Endothelial cell of umbilical vein (primary cell): ENCODE measurements at regions not wholly inside any gene's neighbourhood (a gene's known extent, or its start where the extent isn't known, plus 50 kb on each side); places are given as distances from the start of the nearest gene placed in this dataset.

Experiments
- EZH2 ChIP-seq: IDR thresholded peaks from 2 replicates; pipeline ENCODE4 v1.6.1; 2012; ENCODE audit warnings: borderline replicate concordance, low read depth, mild to moderate bottlenecking, moderate library complexity, low read length, inconsistent platforms; ENCODE audit not compliant: severe bottlenecking
- FOS ChIP-seq: IDR thresholded peaks from 2 replicates; pipeline ENCODE4 v1.6.1; 2011; ENCODE audit warnings: mild to moderate bottlenecking, low read length, moderate library complexity, borderline replicate concordance; ENCODE audit not compliant: insufficient read depth
- GATA2 ChIP-seq: IDR thresholded peaks from 2 replicates; pipeline ENCODE4 v1.7.0; 2011; ENCODE audit warnings: low read depth, mild to moderate bottlenecking, moderate library complexity, mixed read lengths, low read length; ENCODE audit not compliant: insufficient read length, insufficient read depth
- JUN ChIP-seq: IDR thresholded peaks from 2 replicates; pipeline ENCODE4 v1.6.1; 2011; ENCODE audit warnings: borderline replicate concordance, low read depth; ENCODE audit not compliant: insufficient read length, insufficient read depth
- MAX ChIP-seq: IDR thresholded peaks from 2 replicates; pipeline ENCODE4 v1.6.1; 2011; ENCODE audit not compliant: insufficient read depth, insufficient read length
- MYC ChIP-seq: IDR thresholded peaks from one replicate; pipeline ENCODE4 v1.6.1; 2011; ENCODE audit warnings: mild to moderate bottlenecking, low read depth, low read length
- POLR2A ChIP-seq: IDR thresholded peaks from 2 replicates; pipeline ENCODE4 v1.6.1; 2012; ENCODE audit warnings: low read depth, mild to moderate bottlenecking, control low read depth, low read length
- POLR2AphosphoS5 ChIP-seq: IDR thresholded peaks from 2 replicates; pipeline ENCODE4 v1.6.1; 2012; ENCODE audit warnings: low read depth, mild to moderate bottlenecking, control low read depth, low read length, moderate library complexity; ENCODE audit not compliant: insufficient read depth
- TF ChIP-seq, protein P1 (sequence below), 2 donors: IDR thresholded peaks; 1 replicate in 1 of 2; 2 replicates in 1 of 2; pipeline ENCODE4 v1.5.1; 2011; ENCODE audit warnings: low read length in 2 of 2, mild to moderate bottlenecking in 2 of 2, moderate library complexity in 2 of 2, control low read depth in 1 of 2, inconsistent platforms in 1 of 2, low read depth in 1 of 2; ENCODE audit not compliant: insufficient read depth in 1 of 2; ENCODE audit errors: extremely low read depth in 1 of 2

GRCh38 chr5:57878301-57878722 is 395.7 kb upstream of the ACTBL2 start:
- TF ChIP-seq, protein P1, sequence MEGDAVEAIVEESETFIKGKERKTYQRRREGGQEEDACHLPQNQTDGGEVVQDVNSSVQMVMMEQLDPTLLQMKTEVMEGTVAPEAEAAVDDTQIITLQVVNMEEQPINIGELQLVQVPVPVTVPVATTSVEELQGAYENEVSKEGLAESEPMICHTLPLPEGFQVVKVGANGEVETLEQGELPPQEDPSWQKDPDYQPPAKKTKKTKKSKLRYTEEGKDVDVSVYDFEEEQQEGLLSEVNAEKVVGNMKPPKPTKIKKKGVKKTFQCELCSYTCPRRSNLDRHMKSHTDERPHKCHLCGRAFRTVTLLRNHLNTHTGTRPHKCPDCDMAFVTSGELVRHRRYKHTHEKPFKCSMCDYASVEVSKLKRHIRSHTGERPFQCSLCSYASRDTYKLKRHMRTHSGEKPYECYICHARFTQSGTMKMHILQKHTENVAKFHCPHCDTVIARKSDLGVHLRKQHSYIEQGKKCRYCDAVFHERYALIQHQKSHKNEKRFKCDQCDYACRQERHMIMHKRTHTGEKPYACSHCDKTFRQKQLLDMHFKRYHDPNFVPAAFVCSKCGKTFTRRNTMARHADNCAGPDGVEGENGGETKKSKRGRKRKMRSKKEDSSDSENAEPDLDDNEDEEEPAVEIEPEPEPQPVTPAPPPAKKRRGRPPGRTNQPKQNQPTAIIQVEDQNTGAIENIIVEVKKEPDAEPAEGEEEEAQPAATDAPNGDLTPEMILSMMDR (IDR thresholded peaks at IDR 0.05; ENCODE audit: extremely low read depth in 1 of 2, insufficient read depth in 1 of 2, low read depth in 1 of 2, low read length in 2 of 2), result no peak
- TF ChIP-seq JUN, result no peak
- TF ChIP-seq MAX, result no peak
- TF ChIP-seq POLR2AphosphoS5, result no peak
- no peak for TF ChIP-seq EZH2
- TF ChIP-seq POLR2A, result no peak
- no peak for TF ChIP-seq MYC
- TF ChIP-seq FOS, result no peak
- TF ChIP-seq GATA2, result no peak
